GM13976 (cell line): ENCODE measurements at regions not wholly inside any gene's neighbourhood (a gene's known extent, or its start where the extent isn't known, plus 50 kb on each side); places are given as distances from the start of the nearest gene placed in this dataset.
"Not testable (repeated sequence)": the region's sequence is repeated elsewhere in the genome, so short reads cannot be mapped to it uniquely, and the experiment has no call there.

Experiments
- DNase-seq: peaks from one replicate; pipeline ENCODE4 v3.0.0; 2012; ENCODE audit warnings: low spot score
- in situ Hi-C: fragments of 300-500 bp; cut with MboI; formaldehyde crosslinking; loops from one replicate; pipeline ENCODE4 v1.12.0; 2022; ENCODE audit warnings: low sequenced_read_pairs, mixed read lengths, inconsistent platforms; ENCODE audit not compliant: unreplicated experiment
- TF ChIP-seq, protein P1 (sequence below): IDR thresholded peaks from 2 replicates; pipeline ENCODE4 v1.5.1; 2012; ENCODE audit warnings: borderline replicate concordance, mild to moderate bottlenecking; ENCODE audit not compliant: insufficient read depth; ENCODE audit errors: extremely low read depth, missing control alignments, control extremely low read depth

DNA sequence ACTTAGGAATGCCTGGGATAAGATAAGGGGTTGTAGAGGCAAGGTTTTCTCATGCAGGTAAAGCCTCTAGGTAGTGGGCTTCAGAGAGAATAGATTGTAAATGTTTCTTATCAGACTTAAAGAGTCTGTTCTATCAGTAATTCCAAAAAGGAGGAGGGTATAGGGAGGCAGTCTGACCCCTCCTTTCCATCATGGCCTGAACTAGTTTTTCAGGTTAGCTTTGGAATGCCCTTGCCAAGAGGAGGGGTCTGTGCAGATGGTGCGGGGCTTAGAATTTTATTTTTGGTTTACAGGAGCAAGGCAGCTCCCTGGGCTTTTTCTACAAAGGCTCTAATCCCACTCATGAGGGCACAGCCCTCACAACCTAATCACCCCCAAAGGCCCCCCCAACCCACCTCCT lies 135.0 kb downstream of the B3GNT2 start:
- no peak for DNase-seq
- in situ Hi-C loops, result no loop called here
- TF ChIP-seq, protein P1, sequence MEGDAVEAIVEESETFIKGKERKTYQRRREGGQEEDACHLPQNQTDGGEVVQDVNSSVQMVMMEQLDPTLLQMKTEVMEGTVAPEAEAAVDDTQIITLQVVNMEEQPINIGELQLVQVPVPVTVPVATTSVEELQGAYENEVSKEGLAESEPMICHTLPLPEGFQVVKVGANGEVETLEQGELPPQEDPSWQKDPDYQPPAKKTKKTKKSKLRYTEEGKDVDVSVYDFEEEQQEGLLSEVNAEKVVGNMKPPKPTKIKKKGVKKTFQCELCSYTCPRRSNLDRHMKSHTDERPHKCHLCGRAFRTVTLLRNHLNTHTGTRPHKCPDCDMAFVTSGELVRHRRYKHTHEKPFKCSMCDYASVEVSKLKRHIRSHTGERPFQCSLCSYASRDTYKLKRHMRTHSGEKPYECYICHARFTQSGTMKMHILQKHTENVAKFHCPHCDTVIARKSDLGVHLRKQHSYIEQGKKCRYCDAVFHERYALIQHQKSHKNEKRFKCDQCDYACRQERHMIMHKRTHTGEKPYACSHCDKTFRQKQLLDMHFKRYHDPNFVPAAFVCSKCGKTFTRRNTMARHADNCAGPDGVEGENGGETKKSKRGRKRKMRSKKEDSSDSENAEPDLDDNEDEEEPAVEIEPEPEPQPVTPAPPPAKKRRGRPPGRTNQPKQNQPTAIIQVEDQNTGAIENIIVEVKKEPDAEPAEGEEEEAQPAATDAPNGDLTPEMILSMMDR, result no peak

DNA sequence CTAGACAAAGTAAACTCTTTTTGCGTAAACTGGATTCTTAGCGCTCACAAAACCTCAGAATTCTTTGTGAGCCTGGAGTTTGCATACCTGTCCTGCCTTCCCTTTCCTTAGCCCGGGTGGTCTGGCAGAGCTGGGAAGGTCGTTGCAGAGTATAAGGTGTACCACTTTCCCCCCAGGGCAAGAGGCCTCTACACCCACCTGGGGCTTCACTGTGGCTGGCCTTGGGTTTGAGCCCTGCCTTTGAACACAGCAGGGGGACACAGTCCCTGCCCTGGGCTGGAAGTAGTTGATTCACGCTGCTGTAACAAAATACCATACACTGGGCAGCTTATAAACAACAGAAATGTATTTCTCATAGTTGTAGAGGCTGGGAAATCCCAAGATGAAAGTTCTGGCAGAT lies 133.9 kb downstream of the B3GNT2 start:
- TF ChIP-seq, protein P1, result no peak
- DNase-seq, result no peak
- in situ Hi-C loops, result no loop called here

DNA sequence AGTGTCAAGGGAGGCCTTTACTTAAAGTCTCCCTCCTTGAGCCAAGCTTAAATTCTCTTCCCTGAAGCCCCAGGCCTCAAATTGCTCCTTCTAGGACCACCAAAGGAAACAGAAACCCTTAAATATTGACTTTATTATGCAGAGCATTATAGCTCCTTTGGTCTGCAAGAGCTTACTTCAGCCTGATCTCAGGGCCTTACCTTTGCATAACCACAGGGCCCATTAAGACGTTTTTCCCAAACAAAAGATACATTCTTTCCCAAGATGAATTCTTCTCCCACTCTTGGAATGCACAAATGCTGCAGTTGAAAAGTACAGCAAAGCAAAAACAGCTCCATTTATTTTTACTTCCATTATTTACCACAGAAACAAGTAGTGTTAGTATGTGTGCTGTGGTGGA lies 130.8 kb downstream of the B3GNT2 start:
- DNase-seq, result no peak
- in situ Hi-C loops, result no loop called here
- TF ChIP-seq, protein P1, result no peak

DNA sequence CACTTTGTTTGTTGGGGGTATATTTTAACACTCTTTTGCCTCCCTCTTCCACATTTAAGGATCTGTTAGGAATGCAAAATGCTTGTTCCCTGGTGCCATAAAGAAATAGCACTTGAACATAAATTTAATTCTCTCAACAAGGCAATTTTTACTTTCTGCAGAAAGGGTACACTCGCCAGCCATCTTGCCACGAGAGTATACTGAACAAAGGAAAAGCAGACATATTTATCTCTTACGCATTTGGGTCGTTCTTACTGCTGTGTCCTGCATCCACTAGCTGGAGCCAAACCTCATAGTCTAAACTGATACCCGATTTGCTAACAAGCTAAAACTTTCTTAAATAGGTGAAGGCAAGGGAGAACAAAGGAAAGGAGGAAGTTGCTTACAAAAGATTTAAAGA lies 129.5 kb downstream of the B3GNT2 start:
- DNase-seq, result no peak

DNA sequence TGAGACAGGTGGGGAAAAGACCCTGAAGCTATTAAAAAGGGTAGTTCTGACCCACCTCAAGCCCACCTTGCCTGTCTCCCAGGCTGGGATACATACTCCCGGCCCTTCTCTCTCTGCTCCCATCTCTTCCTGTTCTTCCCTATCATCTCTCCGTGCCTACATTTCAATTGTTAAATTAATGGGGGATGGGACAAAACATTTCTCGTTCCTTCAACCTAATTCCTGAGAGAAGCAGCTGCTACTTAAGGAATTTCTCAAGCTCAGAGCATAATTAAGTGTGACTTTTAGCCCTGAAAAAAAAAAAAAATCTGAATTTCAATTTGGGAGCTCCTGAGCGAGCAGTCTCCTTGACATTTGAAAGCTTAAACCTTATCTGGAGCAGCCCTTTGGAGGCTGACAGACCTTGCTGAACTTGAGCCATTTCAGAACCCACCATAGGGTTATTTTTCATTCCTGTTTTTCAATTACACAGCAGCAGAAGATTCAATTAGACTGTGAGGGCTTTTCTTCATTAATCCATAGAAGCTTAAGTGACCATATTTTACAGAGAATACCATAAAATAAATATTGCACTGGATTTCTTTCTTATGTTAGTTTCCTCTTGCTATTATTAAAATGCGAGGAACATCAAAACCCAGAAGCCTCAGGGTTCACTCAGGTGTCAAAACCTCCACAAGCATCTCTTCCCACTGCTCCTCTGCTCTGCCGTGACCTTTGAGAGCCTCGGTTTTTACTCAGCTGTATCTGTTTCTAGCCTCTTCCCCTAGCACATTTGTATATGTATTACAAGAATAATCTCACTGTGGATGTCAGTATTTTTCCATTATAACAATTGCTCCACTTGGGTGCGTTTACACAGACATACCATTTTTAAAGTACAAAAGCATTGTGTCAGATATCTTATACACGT lies 125.7 kb downstream of the B3GNT2 start:
- in situ Hi-C loops, result no loop called here
- no peak for DNase-seq
- TF ChIP-seq, protein P1, result no peak

More for the DNA sequence above, 129.5 kb downstream of the B3GNT2 start:
- TF ChIP-seq, protein P1, result no peak
- in situ Hi-C loops, result no loop called here

DNA sequence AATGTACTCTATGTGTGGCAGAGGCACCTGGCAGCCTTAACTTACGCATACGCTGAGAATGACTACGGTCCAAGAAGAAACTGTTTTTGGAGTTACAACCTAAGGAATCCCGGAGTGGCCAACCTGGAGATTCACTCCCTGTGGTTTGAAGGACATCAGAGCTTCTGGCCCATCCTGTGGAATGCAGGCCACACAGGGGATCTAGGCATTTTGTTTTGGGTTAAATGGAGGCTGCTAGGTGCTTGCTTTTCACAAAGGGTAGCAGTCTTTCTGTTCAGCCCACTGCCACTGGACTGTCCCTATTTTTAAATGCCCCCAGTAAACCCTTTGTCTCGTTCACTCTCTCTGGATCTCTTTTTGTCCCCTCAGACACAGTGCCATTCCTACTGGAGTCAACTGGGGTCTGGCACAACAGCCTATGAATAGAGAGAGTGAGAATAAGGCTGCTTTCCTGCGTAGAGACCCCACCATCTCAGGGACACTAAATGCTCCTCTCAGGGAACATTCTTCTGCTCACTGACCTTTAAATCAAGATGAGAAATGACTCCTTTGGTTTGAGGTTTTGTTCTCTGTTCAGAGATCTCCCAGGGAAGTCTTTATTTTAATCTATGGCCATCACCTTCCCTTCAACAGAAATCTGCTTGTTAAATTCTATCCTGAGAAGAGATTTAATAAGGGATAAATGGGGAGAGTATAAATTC lies 124.9 kb downstream of the B3GNT2 start:
- no peak for DNase-seq
- in situ Hi-C loops, result no loop called here
- TF ChIP-seq, protein P1, result no peak

DNA sequence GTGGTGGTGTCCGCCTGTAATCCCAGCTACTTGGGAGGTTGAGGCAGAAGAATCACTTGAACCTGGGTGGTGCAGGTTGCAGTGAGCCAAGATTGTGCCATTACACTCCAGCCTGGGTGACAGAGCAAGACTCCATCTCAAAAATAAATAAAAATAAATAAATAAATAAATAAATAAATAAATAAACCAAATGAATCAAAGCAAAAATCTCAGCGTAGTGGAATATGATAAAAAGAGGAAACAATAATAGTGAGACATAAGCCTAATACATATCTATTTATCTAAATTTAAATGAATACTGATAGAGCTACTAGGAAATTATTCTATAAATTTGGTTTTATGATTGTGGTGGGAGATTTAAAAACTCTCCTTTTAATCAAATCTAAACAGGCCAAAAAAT lies 124.2 kb downstream of the B3GNT2 start:
- in situ Hi-C loops, DNase-seq: not testable (repeated sequence)
